ENCODE measurements at regions not wholly inside any gene's neighbourhood (a gene's known extent, or its start where the extent isn't known, plus 50 kb on each side); places are given as distances from the start of the nearest gene placed in this dataset.
"Not testable (repeated sequence)": the region's sequence is repeated elsewhere in the genome, so short reads cannot be mapped to it uniquely, and the experiment has no call there.

DNA sequence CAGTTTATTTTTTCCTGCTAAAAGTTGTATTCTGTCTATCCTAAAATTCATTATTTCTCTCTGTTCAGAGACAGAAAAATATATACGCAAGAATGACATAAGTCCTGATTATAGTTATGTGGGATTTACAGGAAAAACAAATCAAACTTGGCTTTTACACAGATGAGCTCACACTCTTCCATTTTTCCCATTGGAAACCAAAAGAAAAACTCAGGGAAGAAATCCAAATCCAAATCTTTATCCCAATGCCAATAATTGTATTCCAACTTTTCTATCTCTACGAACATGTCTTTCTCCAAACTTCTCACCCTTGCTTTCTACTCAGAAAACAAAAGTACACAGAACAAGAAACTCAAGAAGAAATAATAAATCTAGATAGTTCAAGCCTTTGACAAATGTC is 249.1 kb upstream of the TMEFF2 start:
- Histone ChIP-seq H3K4me1 (ENCODE audit: control insufficient read depth, insufficient read depth, low read length) (no peaks in the 10 kb centered on the region), H3K9me3 (ENCODE audit: control insufficient read depth, low read length) (no peaks in the 10 kb centered on the region), H3K36me3 (ENCODE audit: control insufficient read depth, insufficient read depth, low read length) (no peaks in the 10 kb centered on the region), H3K27me3 (ENCODE audit: control insufficient read depth, insufficient read depth, low read length, poor library complexity, severe bottlenecking) (no peaks in the 10 kb centered on the region), H3K4me3 (ENCODE audit: insufficient read depth, low read depth, low read length) (no peak overlapping the region), H3K27ac (ENCODE audit: insufficient read depth, low read depth, low read length, poor library complexity, severe bottlenecking) (no peak overlapping the region)
- WGBS, 2 experiments, result 86 to 97% methylated on average over 1 to 2 of the region's 2 CpGs

DNA sequence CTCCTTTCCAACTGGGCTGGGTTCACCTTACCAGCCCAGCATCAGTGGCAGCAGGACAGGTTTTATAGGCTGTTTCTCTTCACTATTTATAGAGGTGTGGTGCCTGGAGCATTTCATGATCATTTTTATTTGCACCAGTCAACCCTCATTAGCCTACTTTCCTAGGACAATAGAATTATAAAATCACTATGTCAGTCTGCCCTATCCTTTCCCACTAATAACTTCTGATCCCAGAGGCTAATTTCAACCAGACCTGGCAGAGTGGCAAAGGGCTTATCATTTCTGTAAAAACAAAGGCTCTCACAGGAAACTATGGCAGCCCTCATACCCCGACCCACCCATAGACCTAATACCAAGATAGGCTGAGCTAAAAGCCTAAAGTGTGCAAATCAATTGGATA is 243.5 kb upstream of the TMEFF2 start:
- no peaks in the 10 kb centered on the region for H3K4me1 ChIP-seq (ENCODE audit: control insufficient read depth, insufficient read depth, low read length)
- no peaks in the 10 kb centered on the region for H3K36me3 ChIP-seq (ENCODE audit: control insufficient read depth, insufficient read depth, low read length)
- no peak overlapping the region for H3K4me3 ChIP-seq (ENCODE audit: insufficient read depth, low read depth, low read length)
- no peak overlapping the region for H3K27ac ChIP-seq (ENCODE audit: insufficient read depth, low read depth, low read length, poor library complexity, severe bottlenecking)
- H3K27me3 ChIP-seq (ENCODE audit: control insufficient read depth, insufficient read depth, low read length, poor library complexity, severe bottlenecking), result no peaks in the 10 kb centered on the region
- no CpG with 5 or more reads among the region's 1 CpG for WGBS, 2 experiments
- H3K9me3 ChIP-seq (ENCODE audit: control insufficient read depth, low read length), result no peaks in the 10 kb centered on the region

DNA sequence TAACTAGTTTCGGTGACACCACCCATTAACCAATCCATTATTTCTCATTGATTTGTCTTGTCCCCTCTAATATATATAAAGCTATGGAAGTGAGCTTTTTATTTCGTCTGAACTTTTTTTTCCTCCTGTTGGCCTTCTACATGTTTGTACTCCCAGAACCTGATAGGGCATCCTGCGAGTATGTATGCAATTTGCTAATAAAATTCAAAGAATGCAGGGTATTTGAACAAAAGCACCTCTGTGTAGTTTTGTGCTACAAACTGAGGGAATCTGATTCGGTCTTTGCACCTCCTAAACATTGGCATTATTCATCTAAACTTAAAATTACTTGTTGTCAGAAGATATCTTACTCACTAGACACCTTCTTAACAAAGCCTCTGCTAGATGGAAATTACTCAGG is 242.9 kb upstream of the TMEFF2 start:
- no peak overlapping the region for H3K27ac ChIP-seq (ENCODE audit: insufficient read depth, low read depth, low read length, poor library complexity, severe bottlenecking)
- WGBS, 2 experiments, result 82 to 84% methylated on average over 2 to 3 of the region's 4 CpGs
- H3K27me3 ChIP-seq (ENCODE audit: control insufficient read depth, insufficient read depth, low read length, poor library complexity, severe bottlenecking), result no peaks in the 10 kb centered on the region
- H3K4me3 ChIP-seq (ENCODE audit: insufficient read depth, low read depth, low read length), result no peak overlapping the region
- no peaks in the 10 kb centered on the region for H3K36me3 ChIP-seq (ENCODE audit: control insufficient read depth, insufficient read depth, low read length)
- H3K4me1 ChIP-seq (ENCODE audit: control insufficient read depth, insufficient read depth, low read length), result no peaks in the 10 kb centered on the region
- H3K9me3 ChIP-seq (ENCODE audit: control insufficient read depth, low read length), result no peaks in the 10 kb centered on the region

DNA sequence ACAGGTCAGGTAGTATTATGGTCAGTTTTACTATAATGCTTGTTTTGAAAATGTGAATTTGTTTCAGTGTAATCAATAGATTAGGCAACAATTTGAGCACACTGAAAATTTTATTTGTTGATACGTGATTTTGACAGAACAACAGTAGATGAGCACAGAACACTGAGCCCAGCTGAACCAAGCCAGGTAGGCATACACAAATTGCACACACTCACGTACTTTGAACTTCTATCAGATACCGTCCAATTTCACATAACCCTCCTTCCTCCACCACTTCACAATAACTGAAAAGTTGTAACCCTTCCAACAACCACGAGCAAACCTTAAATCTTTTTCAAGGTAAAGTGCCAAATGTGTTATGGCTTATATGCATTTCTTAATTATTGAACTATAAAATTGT is 229.5 kb upstream of the TMEFF2 start:
- Histone ChIP-seq H3K36me3 (ENCODE audit: control insufficient read depth, insufficient read depth, low read length) (no peaks in the 10 kb centered on the region), H3K27ac (ENCODE audit: insufficient read depth, low read depth, low read length, poor library complexity, severe bottlenecking) (no peak overlapping the region), H3K9me3 (ENCODE audit: control insufficient read depth, low read length) (no peaks in the 10 kb centered on the region), H3K4me1 (ENCODE audit: control insufficient read depth, insufficient read depth, low read length) (no peaks in the 10 kb centered on the region), H3K27me3 (ENCODE audit: control insufficient read depth, insufficient read depth, low read length, poor library complexity, severe bottlenecking) (no peaks in the 10 kb centered on the region), H3K4me3 (ENCODE audit: insufficient read depth, low read depth, low read length) (no peak overlapping the region)
- WGBS, 2 experiments, result 90 to 94% methylated on average over 4 of the region's 4 CpGs

- Histone ChIP-seq H3K27ac (ENCODE audit: insufficient read depth, low read depth, low read length, poor library complexity, severe bottlenecking) (no peak overlapping the region), H3K36me3 (ENCODE audit: control insufficient read depth, insufficient read depth, low read length) (no peaks in the 10 kb centered on the region), H3K9me3 (ENCODE audit: control insufficient read depth, low read length) (no peaks in the 10 kb centered on the region), H3K4me1 (ENCODE audit: control insufficient read depth, insufficient read depth, low read length) (no peaks in the 10 kb centered on the region), H3K4me3 (ENCODE audit: insufficient read depth, low read depth, low read length) (no peak overlapping the region), H3K27me3 (ENCODE audit: control insufficient read depth, insufficient read depth, low read length, poor library complexity, severe bottlenecking) (no peaks in the 10 kb centered on the region)
- 88% methylated on average over 1 of the region's 2 CpGs; no CpG with 5 or more reads in 1 of the 2 experiments for WGBS, 2 experiments
Measured at GRCh38 chr2:192419786-192420185, 225.1 kb upstream of the TMEFF2 start.

DNA sequence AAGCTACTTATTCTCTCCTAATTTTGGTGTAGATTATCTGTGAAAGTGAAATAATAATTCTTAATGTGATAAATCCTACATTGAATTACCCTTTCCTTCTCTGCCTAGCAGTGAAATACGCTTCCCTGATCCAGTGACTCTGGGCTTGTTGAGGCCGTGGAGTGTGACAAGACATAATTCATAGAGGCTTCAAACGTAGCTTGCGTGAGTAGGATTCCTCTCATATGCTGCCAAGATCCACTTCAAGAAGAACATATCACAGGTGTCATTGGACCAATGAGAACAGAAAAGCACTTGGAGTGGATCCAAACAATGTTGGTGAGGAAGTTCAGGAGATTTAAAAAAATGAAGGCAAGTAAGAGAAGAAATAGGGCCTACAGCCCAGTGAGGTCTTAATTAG is 221.3 kb upstream of the TMEFF2 start:
- H3K9me3 ChIP-seq (ENCODE audit: control insufficient read depth, low read length), result no peaks in the 10 kb centered on the region
- 69 to 71% methylated on average over 4 of the region's 4 CpGs for WGBS, 2 experiments

DNA sequence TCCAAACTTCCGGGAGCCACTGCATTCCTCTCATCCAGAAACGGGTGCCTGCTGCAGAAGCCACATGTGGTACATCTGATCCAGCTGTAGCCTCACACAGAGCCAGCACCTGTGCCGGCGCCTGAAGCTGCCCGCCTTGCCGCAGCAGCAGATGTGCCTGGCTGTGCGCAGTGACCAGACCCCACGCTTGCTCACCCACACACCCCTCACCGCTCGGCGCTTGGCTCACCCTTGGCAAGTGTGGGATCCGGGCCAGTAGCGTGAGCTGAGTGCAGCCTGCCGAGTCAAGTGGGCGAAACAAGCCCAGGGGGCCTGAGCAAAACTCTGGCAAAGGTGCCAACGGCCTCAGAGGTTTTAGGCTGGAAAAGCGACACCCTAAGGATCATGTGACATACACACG is 220.1 kb upstream of the TMEFF2 start:
- H3K27me3 ChIP-seq (ENCODE audit: control insufficient read depth, insufficient read depth, low read length, poor library complexity, severe bottlenecking), result no peaks in the 10 kb centered on the region
- H3K4me3 ChIP-seq (ENCODE audit: insufficient read depth, low read depth, low read length), result no peak overlapping the region
- no peaks in the 10 kb centered on the region for H3K9me3 ChIP-seq (ENCODE audit: control insufficient read depth, low read length)
- WGBS, 2 experiments, result 88 to 89% methylated on average over 18 of the region's 18 CpGs
- no peaks in the 10 kb centered on the region for H3K36me3 ChIP-seq (ENCODE audit: control insufficient read depth, insufficient read depth, low read length)
- no peaks in the 10 kb centered on the region for H3K4me1 ChIP-seq (ENCODE audit: control insufficient read depth, insufficient read depth, low read length)
- H3K27ac ChIP-seq (ENCODE audit: insufficient read depth, low read depth, low read length, poor library complexity, severe bottlenecking), result no peak overlapping the region

More for the DNA sequence above, 221.3 kb upstream of the TMEFF2 start:
- H3K4me3 ChIP-seq (ENCODE audit: insufficient read depth, low read depth, low read length), result no peak overlapping the region
- no peaks in the 10 kb centered on the region for H3K36me3 ChIP-seq (ENCODE audit: control insufficient read depth, insufficient read depth, low read length)
- no peaks in the 10 kb centered on the region for H3K27me3 ChIP-seq (ENCODE audit: control insufficient read depth, insufficient read depth, low read length, poor library complexity, severe bottlenecking)
- H3K27ac ChIP-seq (ENCODE audit: insufficient read depth, low read depth, low read length, poor library complexity, severe bottlenecking), result no peak overlapping the region
- H3K4me1 ChIP-seq (ENCODE audit: control insufficient read depth, insufficient read depth, low read length), result no peaks in the 10 kb centered on the region

- H3K36me3 ChIP-seq (ENCODE audit: control insufficient read depth, insufficient read depth, low read length), result no peaks in the 10 kb centered on the region
- H3K4me1 ChIP-seq (ENCODE audit: control insufficient read depth, insufficient read depth, low read length), result no peaks in the 10 kb centered on the region
- 94 to 95% methylated on average over 13 of the region's 13 CpGs for WGBS, 2 experiments
- H3K9me3 ChIP-seq (ENCODE audit: control insufficient read depth, low read length), result no peaks in the 10 kb centered on the region
- no peaks in the 10 kb centered on the region for H3K27me3 ChIP-seq (ENCODE audit: control insufficient read depth, insufficient read depth, low read length, poor library complexity, severe bottlenecking)
- no peak overlapping the region for H3K27ac ChIP-seq (ENCODE audit: insufficient read depth, low read depth, low read length, poor library complexity, severe bottlenecking)
- H3K4me3 ChIP-seq (ENCODE audit: insufficient read depth, low read depth, low read length), result no peak overlapping the region
Measured at GRCh38 chr2:192413812-192414681, 219.3 kb upstream of the TMEFF2 start.

GRCh38 chr2:192412866-192413265 is 218.1 kb upstream of the TMEFF2 start:
- H3K27ac ChIP-seq (ENCODE audit: insufficient read depth, low read depth, low read length, poor library complexity, severe bottlenecking); H3K9me3 ChIP-seq (ENCODE audit: control insufficient read depth, low read length); H3K36me3 ChIP-seq (ENCODE audit: control insufficient read depth, insufficient read depth, low read length); H3K27me3 ChIP-seq (ENCODE audit: control insufficient read depth, insufficient read depth, low read length, poor library complexity, severe bottlenecking); H3K4me3 ChIP-seq (ENCODE audit: insufficient read depth, low read depth, low read length); H3K4me1 ChIP-seq (ENCODE audit: control insufficient read depth, insufficient read depth, low read length): not testable (repeated sequence)
- 97 to 100% methylated on average over 5 to 7 of the region's 10 CpGs for WGBS, 2 experiments

DNA sequence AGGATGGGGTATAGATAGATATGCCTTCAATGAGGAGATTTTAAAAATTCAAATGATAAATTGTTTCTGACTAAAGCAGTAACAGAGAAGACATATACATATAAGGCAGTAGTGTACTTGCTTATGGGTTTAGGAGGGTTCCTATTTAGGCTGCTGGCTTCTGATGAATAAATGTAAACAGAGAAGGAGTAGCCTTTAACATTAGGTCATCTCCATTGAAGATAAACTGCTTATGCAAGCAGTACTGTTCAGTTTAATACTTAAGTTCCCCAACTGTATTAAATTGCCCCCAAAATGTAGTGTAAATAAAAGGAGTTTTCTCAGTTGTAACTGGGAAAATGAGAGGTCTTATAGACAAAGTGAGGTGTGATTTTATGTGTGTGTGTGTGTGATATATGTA is 217.7 kb upstream of the TMEFF2 start:
- no peak overlapping the region for H3K4me3 ChIP-seq (ENCODE audit: insufficient read depth, low read depth, low read length)
- H3K36me3 ChIP-seq (ENCODE audit: control insufficient read depth, insufficient read depth, low read length), result no peaks in the 10 kb centered on the region
- H3K9me3 ChIP-seq (ENCODE audit: control insufficient read depth, low read length), result no peaks in the 10 kb centered on the region
- H3K27me3 ChIP-seq (ENCODE audit: control insufficient read depth, insufficient read depth, low read length, poor library complexity, severe bottlenecking), result no peaks in the 10 kb centered on the region
- no peak overlapping the region for H3K27ac ChIP-seq (ENCODE audit: insufficient read depth, low read depth, low read length, poor library complexity, severe bottlenecking)
- H3K4me1 ChIP-seq (ENCODE audit: control insufficient read depth, insufficient read depth, low read length), result no peaks in the 10 kb centered on the region
